Central memory CD8-positive, alpha-beta T cell (primary cell): ENCODE measurements at regions not wholly inside any gene's neighbourhood (a gene's known extent, or its start where the extent isn't known, plus 50 kb on each side); places are given as distances from the start of the nearest gene placed in this dataset.
"Not testable (repeated sequence)": the region's sequence is repeated elsewhere in the genome, so short reads cannot be mapped to it uniquely, and the experiment has no call there.

Source experiments
- ATAC-seq: fragments of 150-1000 bp; cut with Tn5 transposase; replicated peaks from 2 replicates; pipeline ENCODE4 v1.10.0; 2022; ENCODE audit warnings: mild to moderate bottlenecking, moderate FRiP score, moderate number of reproducible peaks; ENCODE audit not compliant: poor library complexity, severe bottlenecking; ENCODE audit errors: extremely low read depth
- DNase-seq, 2 donors: peaks; one replicate each; pipeline ENCODE4 v3.0.0; 2021; ENCODE audit warnings: low spot score in 2 of 2
- H3K27ac Mint-ChIP-seq: one replicate; pipeline ENCODE4 v1.8.0; 2022; ENCODE audit warnings: low read depth, mild to moderate bottlenecking, moderate library complexity, mixed read lengths
- H3K27me3 Mint-ChIP-seq: one replicate; pipeline ENCODE4 v1.8.0; 2022; ENCODE audit warnings: mixed read lengths
- H3K36me3 Mint-ChIP-seq: one replicate; pipeline ENCODE4 v1.8.0; 2022; ENCODE audit warnings: mild to moderate bottlenecking, moderate library complexity, mixed read lengths; ENCODE audit not compliant: insufficient read depth
- H3K4me1 Mint-ChIP-seq: one replicate; pipeline ENCODE4 v1.8.0; 2022; ENCODE audit warnings: mixed read lengths
- H3K4me3 Mint-ChIP-seq: one replicate; pipeline ENCODE4 v1.8.0; 2022; ENCODE audit warnings: mild to moderate bottlenecking, moderate library complexity, mixed read lengths
- H3K9me3 Mint-ChIP-seq: one replicate; pipeline ENCODE4 v1.8.0; 2022; ENCODE audit warnings: mixed read lengths

- no peaks in the 10 kb centered on the region for H3K4me1 Mint-ChIP-seq
- H3K9me3 Mint-ChIP-seq, result no peaks in the 10 kb centered on the region
- no peak for ATAC-seq
Observed at GRCh38 chr7:12491526-12491925, 79.0 kb upstream of the SCIN start.

DNA sequence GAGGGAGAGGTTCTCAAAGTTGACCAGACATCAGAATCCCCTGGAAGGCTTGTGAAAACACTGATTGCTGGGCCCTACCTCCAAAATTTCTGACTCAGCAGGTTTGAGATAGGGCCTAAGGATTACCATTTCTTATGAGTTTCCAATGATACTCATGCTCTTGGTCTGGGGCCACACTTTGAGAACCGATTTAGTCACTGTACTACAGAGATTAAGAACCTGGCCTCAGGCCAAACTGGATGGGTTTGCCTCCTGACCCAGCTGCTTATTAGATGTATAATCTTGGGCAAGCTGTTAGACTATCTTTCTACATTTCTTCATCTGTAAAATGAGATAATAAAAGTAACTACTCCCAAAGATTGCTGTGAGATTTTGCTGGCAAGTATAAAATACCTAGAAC is 77.1 kb upstream of the SCIN start:
- ATAC-seq (no peak), DNase-seq (no peak)
- Mint-ChIP-seq H3K27me3 (peaks cover 9% of the 10 kb centered on the region), H3K4me1 (no peaks in the 10 kb centered on the region), H3K9me3 (no peaks in the 10 kb centered on the region), H3K4me3 (no peak overlapping the region), H3K36me3 (peaks cover 1% of the 10 kb centered on the region), H3K27ac (no peak overlapping the region)

More at GRCh38 chr7:12491526-12491925, 79.0 kb upstream of the SCIN start:
- Mint-ChIP-seq H3K27me3 (peaks cover 9% of the 10 kb centered on the region), H3K4me3 (no peak overlapping the region), H3K36me3 (no peaks in the 10 kb centered on the region), H3K27ac (no peak overlapping the region)
- DNase-seq, result no peak

DNA sequence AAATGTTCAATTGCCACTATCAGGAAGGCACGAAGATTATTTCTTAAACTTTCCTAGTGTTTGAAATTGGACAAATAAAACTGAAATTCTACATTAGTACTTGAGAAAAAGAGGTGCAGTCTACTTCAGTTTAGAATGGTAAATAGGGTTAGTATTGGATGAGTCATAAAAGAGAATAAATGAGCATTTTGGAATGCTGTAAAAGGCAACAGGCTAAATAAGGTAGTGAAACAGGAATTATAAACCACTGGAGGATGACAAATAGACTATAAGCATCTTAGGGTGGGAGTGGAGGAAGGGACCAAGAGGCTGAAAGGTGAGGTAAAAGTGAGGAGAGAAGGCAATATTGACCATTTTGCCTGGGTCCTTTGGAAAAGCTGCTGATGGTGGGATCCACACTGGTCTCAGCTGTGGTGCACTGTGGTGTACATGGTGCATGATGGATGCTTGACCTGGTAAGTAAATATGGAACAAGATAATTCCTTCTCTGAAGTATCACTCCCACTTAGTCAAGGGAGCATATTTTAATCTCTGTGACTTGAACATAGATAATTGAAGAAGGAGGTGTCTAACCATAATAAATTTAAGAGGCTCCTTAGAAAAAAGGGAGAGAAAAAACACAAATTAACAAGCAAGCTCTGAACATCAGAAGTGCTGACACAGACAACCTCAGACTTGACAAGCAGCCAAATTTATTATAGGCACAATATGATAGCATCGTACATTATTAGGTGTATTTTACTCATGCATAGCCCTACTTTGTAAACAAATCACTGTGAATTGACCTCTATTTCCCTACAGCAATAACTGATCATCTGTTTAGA is 76.4 kb upstream of the SCIN start:
- H3K27me3 Mint-ChIP-seq, result peaks cover 9% of the 10 kb centered on the region
- no peak overlapping the region for H3K4me3 Mint-ChIP-seq
- H3K36me3 Mint-ChIP-seq, result peaks cover 1% of the 10 kb centered on the region
- H3K4me1 Mint-ChIP-seq, result no peaks in the 10 kb centered on the region
- no peaks in the 10 kb centered on the region for H3K9me3 Mint-ChIP-seq
- no peak for DNase-seq
- no peak overlapping the region for H3K27ac Mint-ChIP-seq
- no peak for ATAC-seq

GRCh38 chr7:12494687-12495024 is 75.9 kb upstream of the SCIN start:
- Mint-ChIP-seq H3K4me1 (no peaks in the 10 kb centered on the region), H3K27ac (no peak overlapping the region), H3K9me3 (no peaks in the 10 kb centered on the region), H3K27me3 (peaks cover 9% of the 10 kb centered on the region), H3K36me3 (peaks cover 1% of the 10 kb centered on the region), H3K4me3 (no peak overlapping the region)
- ATAC-seq, result no peak
- DNase-seq, result no peak

GRCh38 chr7:12496901-12497674 is 73.4 kb upstream of the SCIN start:
- not testable (repeated sequence) for H3K36me3 Mint-ChIP-seq, H3K27ac Mint-ChIP-seq, H3K27me3 Mint-ChIP-seq, ATAC-seq, H3K4me1 Mint-ChIP-seq, H3K9me3 Mint-ChIP-seq, DNase-seq
- H3K4me3 Mint-ChIP-seq, result peak overlapping the region; percentile 16

DNA sequence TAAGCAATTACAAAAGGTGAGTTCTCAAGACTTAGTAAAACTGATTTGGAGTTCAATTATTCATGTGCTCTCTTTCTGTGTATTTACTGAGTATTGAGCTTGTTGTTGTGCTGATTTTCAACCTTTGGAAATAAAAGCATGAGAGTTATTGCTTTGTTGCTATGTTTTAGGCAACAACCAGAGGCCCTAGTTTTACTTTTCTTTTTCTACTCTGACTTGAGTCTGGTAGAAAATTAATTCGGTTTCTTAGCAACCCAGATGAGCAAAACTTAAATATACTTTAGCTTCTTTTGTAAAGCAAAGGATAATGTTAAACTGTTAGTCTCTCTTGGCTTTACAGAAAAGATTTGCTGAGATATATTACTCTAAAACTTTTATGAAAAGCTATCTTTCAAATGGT is 66.4 kb upstream of the SCIN start:
- Mint-ChIP-seq H3K9me3 (no peaks in the 10 kb centered on the region), H3K36me3 (no peaks in the 10 kb centered on the region), H3K27me3 (no peaks in the 10 kb centered on the region), H3K4me3 (no peak overlapping the region), H3K4me1 (no peaks in the 10 kb centered on the region), H3K27ac (no peak overlapping the region)
- DNase-seq (no peak), ATAC-seq (no peak)

DNA sequence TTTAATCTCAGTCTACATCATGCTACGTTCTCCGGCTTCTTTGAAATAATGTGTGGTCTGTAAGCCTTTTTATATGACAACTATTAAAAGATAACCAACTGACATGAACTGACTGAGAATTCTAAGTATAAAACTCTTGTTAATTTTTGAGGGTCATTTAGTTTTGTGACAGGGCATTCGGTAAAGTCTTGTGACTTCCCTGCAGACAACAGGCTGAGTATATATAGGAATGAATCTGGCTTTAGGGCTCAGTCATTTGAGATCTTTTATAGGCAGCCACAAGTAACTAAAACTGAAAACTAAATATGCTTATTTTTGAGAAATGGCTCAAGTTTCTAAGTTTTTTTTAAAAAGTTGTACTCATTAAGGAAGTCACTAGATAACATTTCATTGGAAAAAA is 62.5 kb upstream of the SCIN start:
- H3K27ac Mint-ChIP-seq, result no peak overlapping the region
- H3K4me3 Mint-ChIP-seq, result no peak overlapping the region
- peaks cover 5% of the 10 kb centered on the region for H3K27me3 Mint-ChIP-seq
- H3K9me3 Mint-ChIP-seq, result no peaks in the 10 kb centered on the region
- no peak for ATAC-seq
- no peaks in the 10 kb centered on the region for H3K36me3 Mint-ChIP-seq
- H3K4me1 Mint-ChIP-seq, result no peaks in the 10 kb centered on the region
- DNase-seq, result no peak

DNA sequence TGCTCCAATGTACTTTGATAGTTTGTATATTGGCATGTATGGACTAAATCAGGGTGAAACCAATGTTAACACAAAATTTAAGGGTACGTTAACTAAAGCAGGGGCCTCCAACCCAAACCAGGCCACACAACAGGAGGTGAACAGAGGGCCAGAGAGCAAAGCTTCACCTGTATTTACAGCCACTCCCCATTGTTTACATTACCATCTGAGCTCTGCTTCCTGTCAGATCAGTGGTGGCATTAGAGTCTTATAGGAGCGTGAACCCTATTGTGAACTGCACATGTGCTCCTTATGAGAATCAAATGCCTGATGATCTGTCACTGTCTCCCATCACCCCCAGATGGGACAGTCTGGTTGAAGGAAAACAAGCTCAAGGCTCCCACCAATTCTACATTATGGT is 62.0 kb upstream of the SCIN start:
- H3K9me3 Mint-ChIP-seq, result no peaks in the 10 kb centered on the region
- no peak overlapping the region for H3K4me3 Mint-ChIP-seq
- peaks cover 11% of the 10 kb centered on the region for H3K27me3 Mint-ChIP-seq
- H3K27ac Mint-ChIP-seq, result no peak overlapping the region
- no peak for DNase-seq
- no peaks in the 10 kb centered on the region for H3K36me3 Mint-ChIP-seq
- H3K4me1 Mint-ChIP-seq, result no peaks in the 10 kb centered on the region
- ATAC-seq, result no peak

DNA sequence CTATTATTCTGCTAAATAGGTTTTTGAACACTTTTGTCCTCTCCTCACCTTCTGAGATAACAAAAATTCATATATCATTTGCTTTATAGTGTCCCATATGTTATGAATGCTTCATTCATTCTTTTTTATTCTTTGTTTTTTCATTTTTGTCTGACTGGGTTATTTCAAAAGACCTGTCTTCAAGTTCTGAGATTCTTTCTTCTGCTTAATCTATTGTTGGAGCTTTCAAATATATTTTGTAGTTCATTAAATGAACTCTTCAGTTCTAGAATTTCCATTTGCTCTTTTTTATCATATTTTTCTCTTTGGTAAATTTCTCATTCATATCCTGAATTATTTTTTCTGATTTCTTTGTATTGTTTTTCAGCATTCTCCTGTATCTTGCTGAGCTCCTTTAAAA is 53.1 kb upstream of the SCIN start:
- no peak for ATAC-seq
- Mint-ChIP-seq H3K27ac (no peak overlapping the region), H3K4me3 (no peak overlapping the region), H3K9me3 (peaks cover 23% of the 10 kb centered on the region), H3K27me3 (peaks cover 58% of the 10 kb centered on the region), H3K36me3 (no peaks in the 10 kb centered on the region), H3K4me1 (no peaks in the 10 kb centered on the region)
- no peak for DNase-seq

- H3K27ac Mint-ChIP-seq, result no peak overlapping the region
- H3K4me1 Mint-ChIP-seq, result no peaks in the 10 kb centered on the region
- ATAC-seq, result no peak
- peaks cover 64% of the 10 kb centered on the region for H3K27me3 Mint-ChIP-seq
- peaks cover 23% of the 10 kb centered on the region for H3K9me3 Mint-ChIP-seq
- DNase-seq, result no peak
- no peaks in the 10 kb centered on the region for H3K36me3 Mint-ChIP-seq
- no peak overlapping the region for H3K4me3 Mint-ChIP-seq
Observed at GRCh38 chr7:12518920-12519681, 51.4 kb upstream of the SCIN start.

GRCh38 chr7:12519682-12520009 is 50.9 kb upstream of the SCIN start:
- Mint-ChIP-seq H3K9me3 (peaks cover 23% of the 10 kb centered on the region), H3K36me3 (no peaks in the 10 kb centered on the region), H3K27ac (no peak overlapping the region), H3K4me3 (no peak overlapping the region), H3K27me3 (peaks cover 64% of the 10 kb centered on the region), H3K4me1 (no peaks in the 10 kb centered on the region)
- no peak for DNase-seq
- no peak for ATAC-seq
